ENCODE measurements at regions not wholly inside any gene's neighbourhood (a gene's known extent, or its start where the extent isn't known, plus 50 kb on each side); places are given as distances from the start of the nearest gene placed in this dataset.

DNA sequence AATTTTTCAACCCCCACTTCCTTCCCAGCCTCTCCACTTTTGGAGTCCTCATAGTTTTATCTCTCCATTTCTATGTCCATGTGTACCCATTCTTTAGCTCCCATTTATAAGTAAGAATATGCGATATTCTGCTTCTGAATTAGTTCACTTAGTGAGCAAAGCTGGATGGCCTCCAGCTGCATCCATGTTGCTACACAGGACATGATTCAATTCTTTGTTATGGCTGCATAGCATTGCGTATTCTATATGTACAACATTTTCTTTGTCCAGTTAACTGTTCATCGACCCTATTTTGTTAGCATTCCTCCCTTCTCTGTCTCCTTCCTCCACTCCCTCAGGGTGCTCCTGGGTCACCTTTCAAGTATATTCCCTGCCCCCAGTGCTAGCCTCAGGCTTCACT is 210.0 kb upstream of the SSTR4 start (continued):
- TF ChIP-seq, protein P1, sequence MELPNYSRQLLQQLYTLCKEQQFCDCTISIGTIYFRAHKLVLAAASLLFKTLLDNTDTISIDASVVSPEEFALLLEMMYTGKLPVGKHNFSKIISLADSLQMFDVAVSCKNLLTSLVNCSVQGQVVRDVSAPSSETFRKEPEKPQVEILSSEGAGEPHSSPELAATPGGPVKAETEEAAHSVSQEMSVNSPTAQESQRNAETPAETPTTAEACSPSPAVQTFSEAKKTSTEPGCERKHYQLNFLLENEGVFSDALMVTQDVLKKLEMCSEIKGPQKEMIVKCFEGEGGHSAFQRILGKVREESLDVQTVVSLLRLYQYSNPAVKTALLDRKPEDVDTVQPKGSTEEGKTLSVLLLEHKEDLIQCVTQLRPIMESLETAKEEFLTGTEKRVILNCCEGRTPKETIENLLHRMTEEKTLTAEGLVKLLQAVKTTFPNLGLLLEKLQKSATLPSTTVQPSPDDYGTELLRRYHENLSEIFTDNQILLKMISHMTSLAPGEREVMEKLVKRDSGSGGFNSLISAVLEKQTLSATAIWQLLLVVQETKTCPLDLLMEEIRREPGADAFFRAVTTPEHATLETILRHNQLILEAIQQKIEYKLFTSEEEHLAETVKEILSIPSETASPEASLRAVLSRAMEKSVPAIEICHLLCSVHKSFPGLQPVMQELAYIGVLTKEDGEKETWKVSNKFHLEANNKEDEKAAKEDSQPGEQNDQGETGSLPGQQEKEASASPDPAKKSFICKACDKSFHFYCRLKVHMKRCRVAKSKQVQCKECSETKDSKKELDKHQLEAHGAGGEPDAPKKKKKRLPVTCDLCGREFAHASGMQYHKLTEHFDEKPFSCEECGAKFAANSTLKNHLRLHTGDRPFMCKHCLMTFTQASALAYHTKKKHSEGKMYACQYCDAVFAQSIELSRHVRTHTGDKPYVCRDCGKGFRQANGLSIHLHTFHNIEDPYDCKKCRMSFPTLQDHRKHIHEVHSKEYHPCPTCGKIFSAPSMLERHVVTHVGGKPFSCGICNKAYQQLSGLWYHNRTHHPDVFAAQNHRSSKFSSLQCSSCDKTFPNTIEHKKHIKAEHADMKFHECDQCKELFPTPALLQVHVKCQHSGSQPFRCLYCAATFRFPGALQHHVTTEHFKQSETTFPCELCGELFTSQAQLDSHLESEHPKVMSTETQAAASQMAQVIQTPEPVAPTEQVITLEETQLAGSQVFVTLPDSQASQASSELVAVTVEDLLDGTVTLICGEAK (IDR thresholded peaks at IDR 0.05) = no peak
- TF ChIP-seq, protein P1 (CRISPR knock-in tag; IDR thresholded peaks at IDR 0.05) = no peak
- TF ChIP-seq, protein P2, sequence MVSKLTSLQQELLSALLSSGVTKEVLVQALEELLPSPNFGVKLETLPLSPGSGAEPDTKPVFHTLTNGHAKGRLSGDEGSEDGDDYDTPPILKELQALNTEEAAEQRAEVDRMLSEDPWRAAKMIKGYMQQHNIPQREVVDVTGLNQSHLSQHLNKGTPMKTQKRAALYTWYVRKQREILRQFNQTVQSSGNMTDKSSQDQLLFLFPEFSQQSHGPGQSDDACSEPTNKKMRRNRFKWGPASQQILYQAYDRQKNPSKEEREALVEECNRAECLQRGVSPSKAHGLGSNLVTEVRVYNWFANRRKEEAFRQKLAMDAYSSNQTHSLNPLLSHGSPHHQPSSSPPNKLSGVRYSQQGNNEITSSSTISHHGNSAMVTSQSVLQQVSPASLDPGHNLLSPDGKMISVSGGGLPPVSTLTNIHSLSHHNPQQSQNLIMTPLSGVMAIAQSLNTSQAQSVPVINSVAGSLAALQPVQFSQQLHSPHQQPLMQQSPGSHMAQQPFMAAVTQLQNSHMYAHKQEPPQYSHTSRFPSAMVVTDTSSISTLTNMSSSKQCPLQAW (CRISPR knock-in tag; IDR thresholded peaks at IDR 0.05) = no peak

Measured in HepG2 (cell line).